Neural cell (in vitro differentiated cells): ENCODE measurements at regions not wholly inside any gene's neighbourhood (a gene's known extent, or its start where the extent isn't known, plus 50 kb on each side); places are given as distances from the start of the nearest gene placed in this dataset.

Experiments
- H2AFZ ChIP-seq: fragments of 200-600, 300-800 bp; sonication (generic), shearing (Covaris generic); 2 replicates; pipeline ENCODE4 v1.6.0; 2014; ENCODE audit warnings: low read depth, mild to moderate bottlenecking, antibody characterized with exemption, low read length, moderate library complexity
- H3F3A ChIP-seq: fragments of 200-600 bp; shearing (Covaris generic); 2 replicates; pipeline ENCODE4 v1.6.1; 2016; ENCODE audit warnings: mild to moderate bottlenecking, moderate library complexity, mixed read lengths, antibody characterized with exemption, low read length; ENCODE audit not compliant: insufficient read depth, poor library complexity, severe bottlenecking
- H3K27ac ChIP-seq: fragments of 200-600, 300-800 bp; sonication (generic), shearing (Covaris generic); 2 replicates; pipeline ENCODE4 v1.5.1; 2014; ENCODE audit warnings: mild to moderate bottlenecking, low read length, moderate library complexity
- H3K27me3 ChIP-seq: fragments of 300-800, 200-600 bp; sonication (generic), shearing (Covaris generic); 2 replicates; pipeline ENCODE4 v1.6.0; 2014; ENCODE audit warnings: mild to moderate bottlenecking, low read depth, low read length, moderate library complexity; ENCODE audit not compliant: insufficient read depth
- H3K36me3 ChIP-seq: fragments of 300-800, 200-600 bp; sonication (generic), shearing (Covaris generic); 2 replicates; pipeline ENCODE4 v1.5.1; 2014; ENCODE audit warnings: mild to moderate bottlenecking, antibody characterized with exemption, low read length, moderate library complexity; ENCODE audit not compliant: insufficient read depth
- H3K4me2 ChIP-seq: fragments of 300-800, 200-600 bp; sonication (generic), shearing (Covaris generic); 2 replicates; pipeline ENCODE4 v1.6.0; 2014; ENCODE audit warnings: mild to moderate bottlenecking, low read length
- H3K4me3 ChIP-seq: fragments of 300-800, 200-600 bp; sonication (generic), shearing (Covaris generic); 2 replicates; pipeline ENCODE4 v1.5.1; 2014; ENCODE audit warnings: mild to moderate bottlenecking, low read length, moderate library complexity
- H3K79me2 ChIP-seq: fragments of 200-600 bp; shearing (Covaris generic); replicated peaks from 2 replicates; pipeline ENCODE4 v1.6.0; 2014; ENCODE audit warnings: mild to moderate bottlenecking, low read length, moderate library complexity; ENCODE audit not compliant: insufficient read depth
- H3K9ac ChIP-seq: fragments of 300-800, 200-600 bp; sonication (generic), shearing (Covaris generic); 2 replicates; pipeline ENCODE4 v1.6.1; 2016; ENCODE audit warnings: mild to moderate bottlenecking, low read length, mixed read lengths
- H3K9me2 ChIP-seq: fragments of 200-600 bp; shearing (Covaris generic); 2 replicates; pipeline ENCODE4 v1.6.1; 2016; ENCODE audit warnings: mild to moderate bottlenecking, low read length, mixed read lengths; ENCODE audit not compliant: insufficient read depth
- H3K9me3 ChIP-seq: fragments of 200-600, 300-800 bp; sonication (generic), shearing (Covaris generic); 2 replicates; pipeline ENCODE4 v1.6.1; 2016; ENCODE audit warnings: mild to moderate bottlenecking, mixed run types, low read length, moderate library complexity, mixed read lengths
- H4K20me1 ChIP-seq: fragments of 200-600 bp; shearing (Covaris generic); 2 replicates; pipeline ENCODE4 v1.6.1; 2016; ENCODE audit warnings: mild to moderate bottlenecking, mixed run types; ENCODE audit not compliant: insufficient read depth
- EP300 ChIP-seq: fragments of 450-650 bp; conservative IDR thresholded peaks from 2 replicates; pipeline ENCODE4 v1.6.1; 2014; ENCODE audit warnings: antibody characterized with exemption, mild to moderate bottlenecking, moderate library complexity; ENCODE audit not compliant: poor library complexity, severe bottlenecking
- EZH2 ChIP-seq: fragments of 200-600, 300-800 bp; shearing (Covaris generic), sonication (generic); IDR thresholded peaks from 2 replicates; pipeline ENCODE4 v1.6.1; 2014; ENCODE audit warnings: antibody characterized with exemption, low read length, borderline replicate concordance, mild to moderate bottlenecking; ENCODE audit not compliant: insufficient read depth, poor library complexity, severe bottlenecking
- MXI1 ChIP-seq: fragments of 450-650 bp; conservative IDR thresholded peaks from 2 replicates; pipeline ENCODE4 v1.6.1; 2014; ENCODE audit warnings: antibody characterized with exemption, mild to moderate bottlenecking; ENCODE audit not compliant: poor library complexity, severe bottlenecking
- POLR2AphosphoS5 ChIP-seq: IDR thresholded peaks from 2 replicates; pipeline ENCODE4 v1.6.1; 2012
- RAD21 ChIP-seq: fragments of 450-650 bp; conservative IDR thresholded peaks from 2 replicates; pipeline ENCODE4 v1.6.1; 2014; ENCODE audit warnings: antibody characterized with exemption, mild to moderate bottlenecking, moderate library complexity
- SMC3 ChIP-seq: fragments of 450-650 bp; conservative IDR thresholded peaks from 2 replicates; pipeline ENCODE4 v1.6.1; 2014; ENCODE audit warnings: antibody characterized with exemption, mild to moderate bottlenecking, moderate library complexity; ENCODE audit not compliant: poor library complexity
- TAF1 ChIP-seq: IDR thresholded peaks from 2 replicates; pipeline ENCODE4 v1.6.1; 2012; ENCODE audit warnings: low read depth
- TF ChIP-seq, protein P1 (sequence below): fragments of 450-650 bp; IDR thresholded peaks from 2 replicates; pipeline ENCODE4 v1.5.1; 2014; ENCODE audit warnings: antibody characterized with exemption, mild to moderate bottlenecking, moderate library complexity; ENCODE audit not compliant: poor library complexity, severe bottlenecking
- TF ChIP-seq, protein P2 (sequence below): IDR thresholded peaks from 2 replicates; pipeline ENCODE4 v1.6.1; 2012; ENCODE audit warnings: borderline replicate concordance

DNA sequence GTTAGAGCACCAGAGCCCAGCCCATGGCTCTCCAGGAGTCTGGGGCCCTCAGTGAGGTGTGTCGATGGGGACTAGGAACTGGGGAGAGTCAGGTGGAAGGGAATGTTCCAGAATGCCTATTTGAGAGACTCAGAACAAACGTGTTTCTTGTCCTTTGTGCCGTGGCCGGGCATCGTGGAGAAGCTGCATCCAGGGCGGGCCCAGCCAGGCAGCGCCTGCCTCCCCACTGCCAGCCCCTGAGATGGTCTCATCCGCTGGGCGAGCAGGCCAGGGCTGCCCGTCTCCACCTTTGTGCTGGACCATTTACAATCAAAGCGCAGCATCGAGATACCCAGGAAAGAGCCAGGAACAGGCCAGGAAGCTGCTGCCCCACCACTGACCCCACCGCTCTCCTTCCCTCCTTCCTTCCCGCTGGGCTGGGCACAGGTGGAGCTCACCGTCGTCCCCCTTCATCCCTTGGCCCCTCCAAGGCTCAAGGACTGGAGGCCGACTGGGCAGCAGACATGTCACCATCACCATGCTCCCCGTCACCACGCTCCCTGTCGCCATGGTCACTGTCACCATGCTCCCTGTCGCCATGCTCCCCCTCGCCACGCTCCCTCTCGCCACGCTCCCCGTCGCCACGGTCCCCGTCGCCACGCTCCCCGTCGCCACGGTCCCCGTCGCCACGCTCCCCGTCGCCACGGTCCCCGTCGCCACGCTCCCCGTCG is 71.1 kb upstream of the ADGRA1 start:
- Histone ChIP-seq H3F3A (no peaks in the 10 kb centered on the region), H3K79me2 (no peaks in the 10 kb centered on the region), H3K27ac (no peak overlapping the region), H3K4me3 (no peak overlapping the region), H3K9ac (no peak overlapping the region), H3K4me2 (no peak overlapping the region), H3K27me3 (no peaks in the 10 kb centered on the region), H3K9me3 (no peaks in the 10 kb centered on the region), H3K9me2 (no peaks in the 10 kb centered on the region), H4K20me1 (no peaks in the 10 kb centered on the region), H3K36me3 (no peaks in the 10 kb centered on the region), H2AFZ (no peak overlapping the region)
- TF ChIP-seq RAD21, result no peak
- no peak for TF ChIP-seq EZH2
- TF ChIP-seq POLR2AphosphoS5, result no peak
- TF ChIP-seq TAF1, result no peak
- no peak for TF ChIP-seq EP300
- TF ChIP-seq MXI1, result no peak
- no peak for TF ChIP-seq SMC3
- TF ChIP-seq, protein P1, sequence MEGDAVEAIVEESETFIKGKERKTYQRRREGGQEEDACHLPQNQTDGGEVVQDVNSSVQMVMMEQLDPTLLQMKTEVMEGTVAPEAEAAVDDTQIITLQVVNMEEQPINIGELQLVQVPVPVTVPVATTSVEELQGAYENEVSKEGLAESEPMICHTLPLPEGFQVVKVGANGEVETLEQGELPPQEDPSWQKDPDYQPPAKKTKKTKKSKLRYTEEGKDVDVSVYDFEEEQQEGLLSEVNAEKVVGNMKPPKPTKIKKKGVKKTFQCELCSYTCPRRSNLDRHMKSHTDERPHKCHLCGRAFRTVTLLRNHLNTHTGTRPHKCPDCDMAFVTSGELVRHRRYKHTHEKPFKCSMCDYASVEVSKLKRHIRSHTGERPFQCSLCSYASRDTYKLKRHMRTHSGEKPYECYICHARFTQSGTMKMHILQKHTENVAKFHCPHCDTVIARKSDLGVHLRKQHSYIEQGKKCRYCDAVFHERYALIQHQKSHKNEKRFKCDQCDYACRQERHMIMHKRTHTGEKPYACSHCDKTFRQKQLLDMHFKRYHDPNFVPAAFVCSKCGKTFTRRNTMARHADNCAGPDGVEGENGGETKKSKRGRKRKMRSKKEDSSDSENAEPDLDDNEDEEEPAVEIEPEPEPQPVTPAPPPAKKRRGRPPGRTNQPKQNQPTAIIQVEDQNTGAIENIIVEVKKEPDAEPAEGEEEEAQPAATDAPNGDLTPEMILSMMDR, result no peak
- TF ChIP-seq, protein P2, sequence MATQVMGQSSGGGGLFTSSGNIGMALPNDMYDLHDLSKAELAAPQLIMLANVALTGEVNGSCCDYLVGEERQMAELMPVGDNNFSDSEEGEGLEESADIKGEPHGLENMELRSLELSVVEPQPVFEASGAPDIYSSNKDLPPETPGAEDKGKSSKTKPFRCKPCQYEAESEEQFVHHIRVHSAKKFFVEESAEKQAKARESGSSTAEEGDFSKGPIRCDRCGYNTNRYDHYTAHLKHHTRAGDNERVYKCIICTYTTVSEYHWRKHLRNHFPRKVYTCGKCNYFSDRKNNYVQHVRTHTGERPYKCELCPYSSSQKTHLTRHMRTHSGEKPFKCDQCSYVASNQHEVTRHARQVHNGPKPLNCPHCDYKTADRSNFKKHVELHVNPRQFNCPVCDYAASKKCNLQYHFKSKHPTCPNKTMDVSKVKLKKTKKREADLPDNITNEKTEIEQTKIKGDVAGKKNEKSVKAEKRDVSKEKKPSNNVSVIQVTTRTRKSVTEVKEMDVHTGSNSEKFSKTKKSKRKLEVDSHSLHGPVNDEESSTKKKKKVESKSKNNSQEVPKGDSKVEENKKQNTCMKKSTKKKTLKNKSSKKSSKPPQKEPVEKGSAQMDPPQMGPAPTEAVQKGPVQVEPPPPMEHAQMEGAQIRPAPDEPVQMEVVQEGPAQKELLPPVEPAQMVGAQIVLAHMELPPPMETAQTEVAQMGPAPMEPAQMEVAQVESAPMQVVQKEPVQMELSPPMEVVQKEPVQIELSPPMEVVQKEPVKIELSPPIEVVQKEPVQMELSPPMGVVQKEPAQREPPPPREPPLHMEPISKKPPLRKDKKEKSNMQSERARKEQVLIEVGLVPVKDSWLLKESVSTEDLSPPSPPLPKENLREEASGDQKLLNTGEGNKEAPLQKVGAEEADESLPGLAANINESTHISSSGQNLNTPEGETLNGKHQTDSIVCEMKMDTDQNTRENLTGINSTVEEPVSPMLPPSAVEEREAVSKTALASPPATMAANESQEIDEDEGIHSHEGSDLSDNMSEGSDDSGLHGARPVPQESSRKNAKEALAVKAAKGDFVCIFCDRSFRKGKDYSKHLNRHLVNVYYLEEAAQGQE, result no peak

DNA sequence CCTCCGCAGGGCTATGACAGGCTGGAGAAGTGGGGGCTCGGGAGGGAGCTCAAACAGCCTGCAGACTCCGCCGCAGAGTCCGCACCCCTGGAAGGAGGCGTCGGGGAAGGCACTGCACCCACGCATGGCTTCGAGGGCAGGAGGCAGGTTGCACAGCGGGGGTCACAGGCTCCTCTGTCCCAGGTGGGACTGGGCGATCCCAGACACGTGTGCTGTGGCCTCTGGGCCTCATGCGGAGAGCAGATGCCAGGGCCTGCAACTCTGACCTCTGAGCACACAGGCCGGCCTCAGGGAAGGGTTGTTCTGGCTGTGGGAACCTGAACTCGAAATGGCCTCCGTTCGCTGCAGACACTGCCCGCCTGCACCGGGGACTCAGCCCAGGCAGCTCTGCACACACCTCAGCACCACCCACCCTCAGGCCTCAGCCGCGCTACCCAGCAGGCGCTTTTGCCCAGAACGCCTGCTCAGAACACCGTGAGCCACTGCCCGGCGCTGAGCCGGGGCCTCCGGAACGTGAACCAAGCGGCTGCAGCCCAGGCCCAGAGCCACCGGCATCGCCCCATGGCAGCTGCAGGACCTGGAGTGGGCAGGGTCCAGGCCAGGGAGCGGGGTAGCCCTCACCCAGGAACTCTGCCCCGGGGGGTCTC is 71.8 kb upstream of the ADGRA1 start:
- H4K20me1 ChIP-seq, result no peaks in the 10 kb centered on the region
- no peaks in the 10 kb centered on the region for H3K9me2 ChIP-seq
- H3K27ac ChIP-seq, result no peak overlapping the region
- no peak overlapping the region for H3K4me2 ChIP-seq
- H2AFZ ChIP-seq, result no peak overlapping the region
- no peaks in the 10 kb centered on the region for H3K9me3 ChIP-seq
- no peaks in the 10 kb centered on the region for H3K36me3 ChIP-seq
- H3K9ac ChIP-seq, result no peak overlapping the region
- TF ChIP-seq SMC3 (no peak), TAF1 (no peak), POLR2AphosphoS5 (no peak), MXI1 (no peak), EP300 (no peak), EZH2 (no peak), RAD21 (no peak)
- TF ChIP-seq, protein P1, result no peak
- TF ChIP-seq, protein P2, result no peak
- no peaks in the 10 kb centered on the region for H3F3A ChIP-seq
- H3K27me3 ChIP-seq, result no peaks in the 10 kb centered on the region
- H3K79me2 ChIP-seq, result no peaks in the 10 kb centered on the region
- H3K4me3 ChIP-seq, result no peak overlapping the region
